Activated naive CD8-positive, alpha-beta T cell treated with anti-CD3 and anti-CD28 coated beads for 36 hours (primary cell): ENCODE measurements at regions not wholly inside any gene's neighbourhood (a gene's known extent, or its start where the extent isn't known, plus 50 kb on each side); places are given as distances from the start of the nearest gene placed in this dataset.
A peak's percentile ranks its signal among the peaks of the same experiment; 100 is the strongest.

Source experiments
- DNase-seq: peaks from one replicate; pipeline ENCODE4 v3.0.0; 2021
- H3K27ac Mint-ChIP-seq: one replicate; pipeline ENCODE4 v1.8.0; 2022; ENCODE audit warnings: mild to moderate bottlenecking, moderate library complexity, mixed read lengths
- H3K27me3 Mint-ChIP-seq: one replicate; pipeline ENCODE4 v1.8.0; 2022; ENCODE audit warnings: mild to moderate bottlenecking, mixed read lengths
- H3K36me3 Mint-ChIP-seq: one replicate; pipeline ENCODE4 v1.8.0; 2021; ENCODE audit warnings: mild to moderate bottlenecking, mixed read lengths
- H3K4me1 Mint-ChIP-seq: one replicate; pipeline ENCODE4 v1.8.0; 2021; ENCODE audit warnings: mixed read lengths
- H3K4me3 Mint-ChIP-seq: one replicate; pipeline ENCODE4 v1.8.0; 2022; ENCODE audit warnings: mild to moderate bottlenecking, moderate library complexity, mixed read lengths
- H3K9me3 Mint-ChIP-seq: one replicate; pipeline ENCODE4 v1.8.0; 2022; ENCODE audit warnings: mixed read lengths

GRCh38 chr10:100669616-100670015 lies 75.8 kb upstream of the PAX2 start:
- H3K4me3 Mint-ChIP-seq = no peak overlapping the region
- no peak for DNase-seq
- peaks cover 73% of the 10 kb centered on the region for H3K27me3 Mint-ChIP-seq
- no peaks in the 10 kb centered on the region for H3K9me3 Mint-ChIP-seq
- H3K4me1 Mint-ChIP-seq = peaks cover 5% of the 10 kb centered on the region
- H3K36me3 Mint-ChIP-seq = no peaks in the 10 kb centered on the region
- no peak overlapping the region for H3K27ac Mint-ChIP-seq

GRCh38 chr10:100670368-100670767 lies 75.0 kb upstream of the PAX2 start:
- H3K27me3 Mint-ChIP-seq = peaks cover 69% of the 10 kb centered on the region
- H3K4me3 Mint-ChIP-seq = no peak overlapping the region
- H3K4me1 Mint-ChIP-seq = peaks cover 5% of the 10 kb centered on the region
- no peak for DNase-seq
- H3K27ac Mint-ChIP-seq = no peak overlapping the region
- no peaks in the 10 kb centered on the region for H3K9me3 Mint-ChIP-seq
- H3K36me3 Mint-ChIP-seq = no peaks in the 10 kb centered on the region

GRCh38 chr10:100670828-100671479 lies 74.4 kb upstream of the PAX2 start:
- H3K4me3 Mint-ChIP-seq = no peak overlapping the region
- peak; percentile 75 for DNase-seq
- no peaks in the 10 kb centered on the region for H3K36me3 Mint-ChIP-seq
- H3K9me3 Mint-ChIP-seq = no peaks in the 10 kb centered on the region
- no peak overlapping the region for H3K27ac Mint-ChIP-seq
- peaks cover 5% of the 10 kb centered on the region for H3K4me1 Mint-ChIP-seq
- H3K27me3 Mint-ChIP-seq = peaks cover 75% of the 10 kb centered on the region

GRCh38 chr10:100672199-100672598 lies 73.2 kb upstream of the PAX2 start:
- Mint-ChIP-seq H3K27me3 (peaks cover 85% of the 10 kb centered on the region), H3K36me3 (no peaks in the 10 kb centered on the region), H3K9me3 (no peaks in the 10 kb centered on the region), H3K27ac (no peak overlapping the region), H3K4me1 (peaks cover 5% of the 10 kb centered on the region), H3K4me3 (no peak overlapping the region)
- DNase-seq = no peak

- Mint-ChIP-seq H3K27ac (no peak overlapping the region), H3K27me3 (peaks cover 81% of the 10 kb centered on the region)
Measured at GRCh38 chr10:100677290-100677945, 68.0 kb upstream of the PAX2 start.

GRCh38 chr10:100679327-100679726 lies 66.1 kb upstream of the PAX2 start:
- H3K4me3 Mint-ChIP-seq = no peak overlapping the region
- H3K27me3 Mint-ChIP-seq = peaks cover 83% of the 10 kb centered on the region
- H3K9me3 Mint-ChIP-seq = no peaks in the 10 kb centered on the region
- no peak overlapping the region for H3K27ac Mint-ChIP-seq
- H3K4me1 Mint-ChIP-seq = peaks cover 4% of the 10 kb centered on the region
- DNase-seq = no peak
- no peaks in the 10 kb centered on the region for H3K36me3 Mint-ChIP-seq

More at GRCh38 chr10:100677290-100677945, 68.0 kb upstream of the PAX2 start:
- H3K9me3 Mint-ChIP-seq = no peaks in the 10 kb centered on the region
- DNase-seq = no peak
- no peaks in the 10 kb centered on the region for H3K36me3 Mint-ChIP-seq
- no peak overlapping the region for H3K4me3 Mint-ChIP-seq
- peaks cover 4% of the 10 kb centered on the region for H3K4me1 Mint-ChIP-seq

GRCh38 chr10:100683004-100683403 lies 62.4 kb upstream of the PAX2 start:
- Mint-ChIP-seq H3K4me1 (no peaks in the 10 kb centered on the region), H3K27me3 (peaks cover 96% of the 10 kb centered on the region), H3K9me3 (no peaks in the 10 kb centered on the region), H3K27ac (no peak overlapping the region), H3K36me3 (no peaks in the 10 kb centered on the region), H3K4me3 (no peak overlapping the region)
- DNase-seq = no peak

GRCh38 chr10:100683545-100684300 lies 61.7 kb upstream of the PAX2 start:
- Mint-ChIP-seq H3K4me3 (no peak overlapping the region), H3K36me3 (no peaks in the 10 kb centered on the region), H3K4me1 (peaks cover under 1% of the 10 kb centered on the region), H3K27me3 (peaks cover 96% of the 10 kb centered on the region), H3K27ac (no peak overlapping the region), H3K9me3 (no peaks in the 10 kb centered on the region)
- no peak for DNase-seq

GRCh38 chr10:100684688-100685235 lies 60.6 kb upstream of the PAX2 start:
- H3K9me3 Mint-ChIP-seq = no peaks in the 10 kb centered on the region
- no peak overlapping the region for H3K27ac Mint-ChIP-seq
- no peak for DNase-seq
- H3K36me3 Mint-ChIP-seq = no peaks in the 10 kb centered on the region
- H3K4me1 Mint-ChIP-seq = peaks cover 2% of the 10 kb centered on the region
- H3K4me3 Mint-ChIP-seq = no peak overlapping the region
- H3K27me3 Mint-ChIP-seq = peaks cover 97% of the 10 kb centered on the region

- Mint-ChIP-seq H3K27ac (no peak overlapping the region), H3K4me1 (peaks cover 2% of the 10 kb centered on the region), H3K4me3 (no peak overlapping the region), H3K36me3 (no peaks in the 10 kb centered on the region), H3K9me3 (no peaks in the 10 kb centered on the region), H3K27me3 (peaks cover 91% of the 10 kb centered on the region)
- DNase-seq = no peak
Measured at GRCh38 chr10:100685331-100685730, 60.1 kb upstream of the PAX2 start.

GRCh38 chr10:100687143-100688003 lies 58.0 kb upstream of the PAX2 start:
- DNase-seq = no peak
- H3K9me3 Mint-ChIP-seq = no peaks in the 10 kb centered on the region
- no peak overlapping the region for H3K27ac Mint-ChIP-seq
- peaks cover 2% of the 10 kb centered on the region for H3K4me1 Mint-ChIP-seq
- no peaks in the 10 kb centered on the region for H3K36me3 Mint-ChIP-seq
- peaks cover 89% of the 10 kb centered on the region for H3K27me3 Mint-ChIP-seq
- no peak overlapping the region for H3K4me3 Mint-ChIP-seq

GRCh38 chr10:100688201-100688600 lies 57.2 kb upstream of the PAX2 start:
- no peak for DNase-seq

GRCh38 chr10:100693821-100694220 lies 51.6 kb upstream of the PAX2 start:
- H3K9me3 Mint-ChIP-seq = no peaks in the 10 kb centered on the region
- H3K27ac Mint-ChIP-seq = no peak overlapping the region
- H3K27me3 Mint-ChIP-seq = peaks cover 43% of the 10 kb centered on the region
- H3K36me3 Mint-ChIP-seq = no peaks in the 10 kb centered on the region
- no peak for DNase-seq
- no peak overlapping the region for H3K4me3 Mint-ChIP-seq
- H3K4me1 Mint-ChIP-seq = peaks cover 11% of the 10 kb centered on the region

More at GRCh38 chr10:100688201-100688600, 57.2 kb upstream of the PAX2 start:
- Mint-ChIP-seq H3K27ac (no peak overlapping the region), H3K36me3 (no peaks in the 10 kb centered on the region), H3K9me3 (no peaks in the 10 kb centered on the region), H3K4me1 (peaks cover 2% of the 10 kb centered on the region), H3K27me3 (peaks cover 81% of the 10 kb centered on the region), H3K4me3 (no peak overlapping the region)
